ENCODE measurements at regions not wholly inside any gene's neighbourhood (a gene's known extent, or its start where the extent isn't known, plus 50 kb on each side); places are given as distances from the start of the nearest gene placed in this dataset.

- TF ChIP-seq ZNF114 (tag by site-specific recombination; IDR thresholded peaks at IDR 0.05) = no peak
- no peak for TF ChIP-seq ZNF280C (tag by site-specific recombination; IDR thresholded peaks at IDR 0.05)
These were observed 212.7 kb upstream of the NTM start (continued) for GRCh38 chr11:131157678-131158077.

DNA sequence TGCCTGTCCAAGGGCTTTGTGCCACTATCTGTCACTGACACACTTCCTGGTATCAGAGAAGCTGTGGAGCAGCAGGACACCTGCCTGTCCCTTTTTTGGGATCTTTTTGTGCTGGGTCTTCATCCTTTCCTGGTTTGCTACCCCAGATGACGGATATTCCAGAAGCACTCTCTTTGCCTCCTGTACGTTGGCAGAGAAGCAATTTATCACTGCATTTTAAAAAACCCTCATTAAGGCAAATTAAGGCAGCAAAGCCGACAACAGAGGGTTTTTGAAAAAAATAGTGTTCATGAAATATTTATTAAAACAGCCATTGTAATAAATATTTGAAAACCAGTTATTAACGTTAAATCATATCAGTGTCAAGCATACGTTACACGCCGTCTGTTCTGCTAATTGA is 209.6 kb upstream of the NTM start:
- no peaks in the 10 kb centered on the region for H3K9me3 ChIP-seq (ENCODE audit: control insufficient read depth, insufficient read depth, low read depth, low read length)
- no peak overlapping the region for H3K4me3 ChIP-seq (ENCODE audit: low read depth, low read length)
- H3K36me3 ChIP-seq (ENCODE audit: control insufficient read depth in 2 of 2, insufficient read depth in 1 of 2, low read length in 2 of 2) = no peaks in the 10 kb centered on the region
- H3K27ac ChIP-seq (ENCODE audit: extremely low read depth, low read depth, low read length) = no peak overlapping the region
- H3K4me1 ChIP-seq (ENCODE audit: control insufficient read depth, insufficient read depth, low read length) = no peaks in the 10 kb centered on the region
- CTCF ChIA-PET = no interaction called here
- POLR2A ChIA-PET = no interaction called here
- TF ChIP-seq ZEB2 (tag by site-specific recombination; IDR thresholded peaks at IDR 0.05) (no peak), ZNF169 (tag by site-specific recombination; IDR thresholded peaks at IDR 0.05) (no peak), ZNF426 (tag by site-specific recombination; IDR thresholded peaks at IDR 0.05) (no peak), SP3 (tag by site-specific recombination; IDR thresholded peaks at IDR 0.05) (no peak), ZFHX2 (tag by site-specific recombination; conservative IDR thresholded peaks at IDR 0.05) (no peak), ZNF529 (tag by site-specific recombination; IDR thresholded peaks at IDR 0.05; ENCODE audit: insufficient replicate concordance) (no peak), ZNF518A (tag by site-specific recombination; conservative IDR thresholded peaks at IDR 0.05; ENCODE audit: low read depth) (no peak), ZFP3 (tag by site-specific recombination; IDR thresholded peaks at IDR 0.05; ENCODE audit: low read depth) (no peak), ZBTB17 (tag by site-specific recombination; IDR thresholded peaks at IDR 0.05) (no peak), ZNF701 (tag by site-specific recombination; IDR thresholded peaks at IDR 0.05) (no peak), PRDM6 (tag by site-specific recombination; IDR thresholded peaks at IDR 0.05) (no peak), ZFP41 (tag by site-specific recombination; IDR thresholded peaks at IDR 0.05; ENCODE audit: borderline replicate concordance) (no peak), ZNF24 (tag by site-specific recombination; IDR thresholded peaks at IDR 0.05) (no peak), KLF1 (tag by site-specific recombination; IDR thresholded peaks at IDR 0.05) (no peak)
- TF ChIP-seq, protein P1, sequence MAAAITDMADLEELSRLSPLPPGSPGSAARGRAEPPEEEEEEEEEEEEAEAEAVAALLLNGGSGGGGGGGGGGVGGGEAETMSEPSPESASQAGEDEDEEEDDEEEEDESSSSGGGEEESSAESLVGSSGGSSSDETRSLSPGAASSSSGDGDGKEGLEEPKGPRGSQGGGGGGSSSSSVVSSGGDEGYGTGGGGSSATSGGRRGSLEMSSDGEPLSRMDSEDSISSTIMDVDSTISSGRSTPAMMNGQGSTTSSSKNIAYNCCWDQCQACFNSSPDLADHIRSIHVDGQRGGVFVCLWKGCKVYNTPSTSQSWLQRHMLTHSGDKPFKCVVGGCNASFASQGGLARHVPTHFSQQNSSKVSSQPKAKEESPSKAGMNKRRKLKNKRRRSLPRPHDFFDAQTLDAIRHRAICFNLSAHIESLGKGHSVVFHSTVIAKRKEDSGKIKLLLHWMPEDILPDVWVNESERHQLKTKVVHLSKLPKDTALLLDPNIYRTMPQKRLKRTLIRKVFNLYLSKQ (tag by site-specific recombination; IDR thresholded peaks at IDR 0.05; ENCODE audit: borderline replicate concordance) = no peak

Measured in HEK293 (cell line).